ENCODE measurements at regions not wholly inside any gene's neighbourhood (a gene's known extent, or its start where the extent isn't known, plus 50 kb on each side); places are given as distances from the start of the nearest gene placed in this dataset.

- TF ChIP-seq CTCF (IDR thresholded peaks at IDR 0.05) (no peak), POLR2A (IDR thresholded peaks at IDR 0.05) (no peak), EP300 (IDR thresholded peaks at IDR 0.05) (no peak), POLR2AphosphoS5 (IDR thresholded peaks at IDR 0.05) (no peak)
These were observed 651.9 kb upstream of the PCDH7 start for GRCh38 chr4:30068234-30068633.
